Calu3 (cell line): ENCODE measurements at regions not wholly inside any gene's neighbourhood (a gene's known extent, or its start where the extent isn't known, plus 50 kb on each side); places are given as distances from the start of the nearest gene placed in this dataset.

ENCODE experiments used
- BruUV-seq: library from RNA; stranded (reverse); fragments of 400-500 nt; replicated peaks from 2 replicates; lab custom pipeline; 2021; lab: Mats Ljungman, UMichigan
- CTCF ChIA-PET: fragments of 300-600 bp; sonication (Branson Sonifier 250); formaldehyde crosslinking; loops from one replicate; lab custom pipeline; 2022; ENCODE audit warnings: antibody characterized with exemption; lab: Charles Lee
- DNase-seq: peaks from one replicate; pipeline ENCODE4 v3.0.0; 2022
- H3K27ac Mint-ChIP-seq: one replicate; pipeline ENCODE4 v1.8.0; 2022; ENCODE audit warnings: mixed read lengths; ENCODE audit not compliant: unreplicated experiment
- H3K27me3 Mint-ChIP-seq: one replicate; pipeline ENCODE4 v1.8.0; 2022; ENCODE audit warnings: mixed read lengths; ENCODE audit not compliant: unreplicated experiment
- H3K36me3 Mint-ChIP-seq: one replicate; pipeline ENCODE4 v1.8.0; 2022; ENCODE audit warnings: mild to moderate bottlenecking, moderate library complexity, mixed read lengths; ENCODE audit not compliant: insufficient read depth, unreplicated experiment
- H3K4me1 Mint-ChIP-seq: one replicate; pipeline ENCODE4 v1.8.0; 2022; ENCODE audit warnings: mild to moderate bottlenecking, low read depth, mixed read lengths; ENCODE audit not compliant: unreplicated experiment
- H3K4me3 Mint-ChIP-seq: one replicate; pipeline ENCODE4 v1.8.0; 2022; ENCODE audit warnings: mild to moderate bottlenecking, low read depth, moderate library complexity, mixed read lengths; ENCODE audit not compliant: unreplicated experiment
- H3K9me3 Mint-ChIP-seq: one replicate; pipeline ENCODE4 v1.8.0; 2022; ENCODE audit warnings: low read depth, mixed read lengths; ENCODE audit not compliant: unreplicated experiment
- intact Hi-C: fragments of 100-400 bp; cut with micrococcal nuclease; formaldehyde crosslinking; loops from one replicate; pipeline ENCODE4 v1.10.0; 2022; ENCODE audit not compliant: unreplicated experiment
- TF ChIP-seq, protein P1 (sequence below): fragments of 200-600 bp; IDR thresholded peaks from one replicate; pipeline ENCODE4 v1.8.0; 2022; ENCODE audit warnings: antibody characterized with exemption; ENCODE audit not compliant: unreplicated experiment

DNA sequence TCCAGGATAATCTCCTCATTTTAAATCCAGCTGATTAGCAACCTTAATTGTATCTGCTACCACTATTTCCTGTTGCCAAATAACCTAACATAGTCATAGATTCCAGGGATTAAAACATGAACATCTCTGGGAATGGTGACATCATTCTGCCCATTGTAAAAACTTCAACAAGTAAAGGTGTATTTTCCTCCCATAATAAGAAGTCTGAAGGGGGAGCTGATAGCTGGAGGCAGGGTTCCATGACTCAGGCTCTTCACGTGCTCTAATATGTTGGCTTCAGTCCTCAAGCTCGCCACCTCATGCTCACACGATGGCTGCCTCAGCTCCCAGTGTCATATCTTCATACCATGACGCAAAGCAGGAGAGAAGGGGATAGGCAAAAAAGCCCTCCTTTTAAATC, 172.0 kb upstream of the VASH1 start:
- CTCF ChIA-PET, result no interaction called here

DNA sequence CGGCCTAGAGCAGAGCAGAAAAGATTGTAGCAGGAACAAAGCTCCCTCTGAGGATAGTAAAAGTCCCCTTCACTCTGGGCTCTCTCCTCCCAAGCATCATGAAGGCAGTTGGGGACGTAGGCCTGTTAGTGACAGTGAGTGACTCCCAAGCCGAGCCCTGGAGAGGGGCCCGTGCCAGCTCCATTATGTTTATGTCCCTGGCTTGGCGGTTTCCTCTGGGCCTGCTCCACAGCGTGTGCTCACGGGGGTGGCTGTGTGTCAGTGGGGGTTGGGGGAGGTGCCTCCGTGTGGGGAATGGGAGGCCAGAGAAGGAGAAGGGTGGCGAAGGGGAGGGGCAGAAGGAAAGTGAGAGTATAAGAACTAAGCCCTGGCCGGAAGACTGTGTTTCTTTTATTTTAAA, 170.0 kb upstream of the VASH1 start:
- intact Hi-C loops, result no loop called here
- no TSS peak for BruUV-seq
- CTCF ChIA-PET, result no interaction called here

More for the DNA sequence above, 172.0 kb upstream of the VASH1 start:
- Mint-ChIP-seq H3K4me3 (no peak overlapping the region), H3K36me3 (no peaks in the 10 kb centered on the region), H3K27me3 (peaks cover 61% of the 10 kb centered on the region), H3K4me1 (no peaks in the 10 kb centered on the region), H3K9me3 (no peaks in the 10 kb centered on the region), H3K27ac (no peak overlapping the region)
- BruUV-seq, result no TSS peak
- DNase-seq, result no peak
- intact Hi-C loops, result no loop called here
- TF ChIP-seq, protein P1, sequence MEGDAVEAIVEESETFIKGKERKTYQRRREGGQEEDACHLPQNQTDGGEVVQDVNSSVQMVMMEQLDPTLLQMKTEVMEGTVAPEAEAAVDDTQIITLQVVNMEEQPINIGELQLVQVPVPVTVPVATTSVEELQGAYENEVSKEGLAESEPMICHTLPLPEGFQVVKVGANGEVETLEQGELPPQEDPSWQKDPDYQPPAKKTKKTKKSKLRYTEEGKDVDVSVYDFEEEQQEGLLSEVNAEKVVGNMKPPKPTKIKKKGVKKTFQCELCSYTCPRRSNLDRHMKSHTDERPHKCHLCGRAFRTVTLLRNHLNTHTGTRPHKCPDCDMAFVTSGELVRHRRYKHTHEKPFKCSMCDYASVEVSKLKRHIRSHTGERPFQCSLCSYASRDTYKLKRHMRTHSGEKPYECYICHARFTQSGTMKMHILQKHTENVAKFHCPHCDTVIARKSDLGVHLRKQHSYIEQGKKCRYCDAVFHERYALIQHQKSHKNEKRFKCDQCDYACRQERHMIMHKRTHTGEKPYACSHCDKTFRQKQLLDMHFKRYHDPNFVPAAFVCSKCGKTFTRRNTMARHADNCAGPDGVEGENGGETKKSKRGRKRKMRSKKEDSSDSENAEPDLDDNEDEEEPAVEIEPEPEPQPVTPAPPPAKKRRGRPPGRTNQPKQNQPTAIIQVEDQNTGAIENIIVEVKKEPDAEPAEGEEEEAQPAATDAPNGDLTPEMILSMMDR, result no peak

GRCh38 chr14:76595266-76595665, 166.0 kb upstream of the VASH1 start:
- intact Hi-C loops, result no loop called here
- BruUV-seq, result no TSS peak
- Mint-ChIP-seq H3K36me3 (no peaks in the 10 kb centered on the region), H3K4me1 (no peaks in the 10 kb centered on the region), H3K4me3 (no peak overlapping the region), H3K27ac (no peak overlapping the region), H3K9me3 (no peaks in the 10 kb centered on the region), H3K27me3 (peaks cover 75% of the 10 kb centered on the region)
- CTCF ChIA-PET, result no interaction called here
- TF ChIP-seq, protein P1, result no peak
- no peak for DNase-seq

More for the DNA sequence above, 170.0 kb upstream of the VASH1 start:
- DNase-seq, result no peak
- Mint-ChIP-seq H3K9me3 (no peaks in the 10 kb centered on the region), H3K4me1 (no peaks in the 10 kb centered on the region), H3K27me3 (peaks cover 61% of the 10 kb centered on the region), H3K27ac (no peak overlapping the region), H3K36me3 (no peaks in the 10 kb centered on the region), H3K4me3 (no peak overlapping the region)
- TF ChIP-seq, protein P1, result no peak

- TF ChIP-seq, protein P1, result no peak
- intact Hi-C loops, result no loop called here
- H3K4me1 Mint-ChIP-seq, result no peaks in the 10 kb centered on the region
- no peak overlapping the region for H3K4me3 Mint-ChIP-seq
- BruUV-seq, result no TSS peak
- no peaks in the 10 kb centered on the region for H3K9me3 Mint-ChIP-seq
- no peak overlapping the region for H3K27ac Mint-ChIP-seq
- DNase-seq, result no peak
- CTCF ChIA-PET, result no interaction called here
- peaks cover 79% of the 10 kb centered on the region for H3K27me3 Mint-ChIP-seq
- H3K36me3 Mint-ChIP-seq, result no peaks in the 10 kb centered on the region
Observed at GRCh38 chr14:76597387-76597786, 163.9 kb upstream of the VASH1 start.

DNA sequence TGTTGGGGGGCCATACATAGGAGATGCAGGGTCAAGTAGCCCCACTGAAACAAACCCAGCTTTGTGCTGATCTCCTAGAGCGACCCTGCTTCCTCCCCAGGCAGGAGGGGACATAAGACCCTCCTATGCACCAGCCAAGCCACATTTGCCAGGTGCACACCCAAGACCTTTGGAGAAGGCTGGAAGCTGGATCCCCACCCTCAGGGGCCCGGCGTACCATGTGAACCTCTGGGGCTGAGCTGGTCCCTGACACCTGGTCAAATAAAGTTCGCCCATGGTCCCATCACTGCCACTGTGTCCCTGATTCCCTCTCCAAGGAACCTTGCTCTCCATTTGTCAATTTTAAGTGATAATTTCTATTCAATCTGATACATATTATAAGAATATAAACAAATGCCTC, 162.1 kb upstream of the VASH1 start:
- intact Hi-C loops, result no loop called here
- Mint-ChIP-seq H3K36me3 (no peaks in the 10 kb centered on the region), H3K27ac (no peak overlapping the region), H3K4me1 (no peaks in the 10 kb centered on the region), H3K9me3 (no peaks in the 10 kb centered on the region), H3K27me3 (peaks cover 83% of the 10 kb centered on the region), H3K4me3 (no peak overlapping the region)
- TF ChIP-seq, protein P1, result no peak
- BruUV-seq, result no TSS peak
- CTCF ChIA-PET, result no interaction called here
- no peak for DNase-seq
